ENCODE measurements at regions not wholly inside any gene's neighbourhood (a gene's known extent, or its start where the extent isn't known, plus 50 kb on each side); places are given as distances from the start of the nearest gene placed in this dataset.

DNA sequence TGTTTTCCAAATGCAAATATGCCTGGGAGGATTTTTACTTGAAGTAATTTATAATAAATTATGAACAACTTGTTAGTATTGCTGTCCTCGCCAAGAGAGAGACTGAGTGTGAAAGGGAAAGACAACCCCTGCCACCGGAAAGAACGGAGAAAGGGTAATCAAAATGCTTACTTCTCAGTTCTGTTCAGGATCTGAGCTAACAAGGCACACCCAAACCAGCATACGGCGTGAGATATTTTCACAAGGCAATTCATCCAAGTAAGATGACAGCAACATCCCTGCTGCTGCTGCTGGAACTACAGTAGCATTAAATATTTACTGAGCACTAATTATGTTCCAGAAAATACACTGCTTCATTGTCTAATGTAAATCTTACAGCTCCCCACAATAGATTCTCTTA, 96.1 kb downstream of the KBTBD8 start:
- TF ChIP-seq, protein P1, sequence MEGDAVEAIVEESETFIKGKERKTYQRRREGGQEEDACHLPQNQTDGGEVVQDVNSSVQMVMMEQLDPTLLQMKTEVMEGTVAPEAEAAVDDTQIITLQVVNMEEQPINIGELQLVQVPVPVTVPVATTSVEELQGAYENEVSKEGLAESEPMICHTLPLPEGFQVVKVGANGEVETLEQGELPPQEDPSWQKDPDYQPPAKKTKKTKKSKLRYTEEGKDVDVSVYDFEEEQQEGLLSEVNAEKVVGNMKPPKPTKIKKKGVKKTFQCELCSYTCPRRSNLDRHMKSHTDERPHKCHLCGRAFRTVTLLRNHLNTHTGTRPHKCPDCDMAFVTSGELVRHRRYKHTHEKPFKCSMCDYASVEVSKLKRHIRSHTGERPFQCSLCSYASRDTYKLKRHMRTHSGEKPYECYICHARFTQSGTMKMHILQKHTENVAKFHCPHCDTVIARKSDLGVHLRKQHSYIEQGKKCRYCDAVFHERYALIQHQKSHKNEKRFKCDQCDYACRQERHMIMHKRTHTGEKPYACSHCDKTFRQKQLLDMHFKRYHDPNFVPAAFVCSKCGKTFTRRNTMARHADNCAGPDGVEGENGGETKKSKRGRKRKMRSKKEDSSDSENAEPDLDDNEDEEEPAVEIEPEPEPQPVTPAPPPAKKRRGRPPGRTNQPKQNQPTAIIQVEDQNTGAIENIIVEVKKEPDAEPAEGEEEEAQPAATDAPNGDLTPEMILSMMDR (IDR thresholded peaks at IDR 0.05), result no peak
- TF ChIP-seq POLR2A (IDR thresholded peaks at IDR 0.05), result no peak
